ENCODE measurements at regions not wholly inside any gene's neighbourhood (a gene's known extent, or its start where the extent isn't known, plus 50 kb on each side); places are given as distances from the start of the nearest gene placed in this dataset.

DNA sequence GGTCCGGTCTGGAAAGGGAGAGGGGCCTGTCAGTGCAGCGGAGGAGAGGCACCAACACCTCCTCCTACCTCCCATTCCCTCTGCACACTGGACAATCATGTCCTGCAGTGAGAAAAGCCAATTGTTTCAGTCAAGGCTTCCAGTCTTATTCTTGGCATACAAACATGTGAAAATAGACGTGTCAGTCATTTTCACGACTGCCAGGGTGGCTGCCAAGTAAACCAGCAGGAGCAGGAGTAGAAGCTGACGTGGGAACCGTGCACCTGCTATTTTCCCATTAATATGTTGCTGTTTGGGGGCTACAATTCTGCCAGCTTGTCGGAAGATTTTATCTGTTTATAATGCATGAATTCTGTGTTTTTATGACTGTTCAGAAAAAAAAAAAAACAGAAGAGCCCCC lies 202.3 kb downstream of the SPP2 start:
- TF ChIP-seq, protein P1, sequence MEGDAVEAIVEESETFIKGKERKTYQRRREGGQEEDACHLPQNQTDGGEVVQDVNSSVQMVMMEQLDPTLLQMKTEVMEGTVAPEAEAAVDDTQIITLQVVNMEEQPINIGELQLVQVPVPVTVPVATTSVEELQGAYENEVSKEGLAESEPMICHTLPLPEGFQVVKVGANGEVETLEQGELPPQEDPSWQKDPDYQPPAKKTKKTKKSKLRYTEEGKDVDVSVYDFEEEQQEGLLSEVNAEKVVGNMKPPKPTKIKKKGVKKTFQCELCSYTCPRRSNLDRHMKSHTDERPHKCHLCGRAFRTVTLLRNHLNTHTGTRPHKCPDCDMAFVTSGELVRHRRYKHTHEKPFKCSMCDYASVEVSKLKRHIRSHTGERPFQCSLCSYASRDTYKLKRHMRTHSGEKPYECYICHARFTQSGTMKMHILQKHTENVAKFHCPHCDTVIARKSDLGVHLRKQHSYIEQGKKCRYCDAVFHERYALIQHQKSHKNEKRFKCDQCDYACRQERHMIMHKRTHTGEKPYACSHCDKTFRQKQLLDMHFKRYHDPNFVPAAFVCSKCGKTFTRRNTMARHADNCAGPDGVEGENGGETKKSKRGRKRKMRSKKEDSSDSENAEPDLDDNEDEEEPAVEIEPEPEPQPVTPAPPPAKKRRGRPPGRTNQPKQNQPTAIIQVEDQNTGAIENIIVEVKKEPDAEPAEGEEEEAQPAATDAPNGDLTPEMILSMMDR (optimal IDR thresholded peaks at IDR 0.05 in 1 of 3, IDR thresholded peaks at IDR 0.05 in 1 of 3, conservative IDR thresholded peaks at IDR 0.05 in 1 of 3; ENCODE audit: extremely low read depth in 1 of 3, insufficient read depth in 2 of 3, low read length in 3 of 3) = no peak
- TF ChIP-seq EZH2 (IDR thresholded peaks at IDR 0.05; ENCODE audit: low read length) = no peak

Measured in keratinocyte (primary cell).